GM23338 (cell line): ENCODE measurements at regions not wholly inside any gene's neighbourhood (a gene's known extent, or its start where the extent isn't known, plus 50 kb on each side); places are given as distances from the start of the nearest gene placed in this dataset.

Source experiments
- ATAC-seq: fragments of 200-7000 bp; cut with Tn5 transposase; 3 replicates; pipeline ENCODE4 v1.9.1; 2020
- DNase-seq: peaks from one replicate; pipeline ENCODE4 v3.0.0-alpha.2; 2015; ENCODE audit warnings: low spot score
- H2AFZ ChIP-seq: fragments of 200-600 bp; sonication (generic); 2 replicates; pipeline ENCODE4 v1.8.0; 2016; ENCODE audit warnings: antibody characterized with exemption, mild to moderate bottlenecking, moderate library complexity
- H3F3A ChIP-seq: fragments of 200-600 bp; sonication (generic); replicated peaks from 2 replicates; pipeline ENCODE4 v1.8.0; 2017; ENCODE audit warnings: antibody characterized with exemption, mixed run types, low read depth
- H3K27ac ChIP-seq: fragments of 200-600 bp; sonication (generic); 2 replicates; pipeline ENCODE4 v1.6.1; 2016; ENCODE audit warnings: low read depth
- H3K27me3 ChIP-seq: fragments of 200-600 bp; sonication (generic); 2 replicates; pipeline ENCODE4 v1.8.0; 2016; ENCODE audit warnings: mild to moderate bottlenecking, mixed run types, moderate library complexity; ENCODE audit not compliant: insufficient read depth
- H3K36me3 ChIP-seq: fragments of 200-600 bp; sonication (generic); 2 replicates; pipeline ENCODE4 v1.8.0; 2016; ENCODE audit warnings: mild to moderate bottlenecking; ENCODE audit not compliant: insufficient read depth
- H3K4me1 ChIP-seq: fragments of 200-600 bp; sonication (generic); 2 replicates; pipeline ENCODE4 v1.8.0; 2016; ENCODE audit warnings: mild to moderate bottlenecking, moderate library complexity; ENCODE audit not compliant: insufficient read depth
- H3K4me2 ChIP-seq: fragments of 200-600 bp; sonication (generic); 2 replicates; pipeline ENCODE4 v1.7.1; 2017; ENCODE audit warnings: mixed run types
- H3K4me3 ChIP-seq: fragments of 200-600 bp; sonication (generic); 2 replicates; pipeline ENCODE4 v1.6.1; 2016; ENCODE audit warnings: mixed run types
- H3K79me2 ChIP-seq: fragments of 200-600 bp; sonication (generic); replicated peaks from 2 replicates; pipeline ENCODE4 v1.8.0; 2017; ENCODE audit warnings: mild to moderate bottlenecking; ENCODE audit not compliant: insufficient read depth
- H3K9me2 ChIP-seq: fragments of 200-600 bp; sonication (generic); 2 replicates; pipeline ENCODE4 v1.8.0; 2017; ENCODE audit not compliant: insufficient read depth
- H4K20me1 ChIP-seq: fragments of 200-600 bp; sonication (generic); replicated peaks from 2 replicates; pipeline ENCODE4 v1.8.0; 2017; ENCODE audit warnings: mild to moderate bottlenecking; ENCODE audit not compliant: insufficient read depth
- H3K27ac Mint-ChIP-seq: 2 replicates; pipeline ENCODE4 v1.8.0; 2020; ENCODE audit warnings: inconsistent platforms, mild to moderate bottlenecking, moderate library complexity, mixed read lengths
- H3K27me3 Mint-ChIP-seq: 3 replicates; pipeline ENCODE4 v1.8.0; 2022; ENCODE audit warnings: low read depth, mild to moderate bottlenecking, moderate library complexity, mixed read lengths, inconsistent platforms; ENCODE audit not compliant: insufficient read depth, poor library complexity
- H3K36me3 Mint-ChIP-seq: 3 replicates; pipeline ENCODE4 v1.8.0; 2021; ENCODE audit warnings: low read depth, mild to moderate bottlenecking, inconsistent platforms, moderate library complexity, mixed read lengths
- H3K4me1 Mint-ChIP-seq: 3 replicates; pipeline ENCODE4 v1.8.0; 2020; ENCODE audit warnings: mild to moderate bottlenecking, inconsistent platforms, mixed read lengths
- H3K4me3 Mint-ChIP-seq: 3 replicates; pipeline ENCODE4 v1.8.0; 2021; ENCODE audit warnings: moderate library complexity, mild to moderate bottlenecking, inconsistent platforms, mixed read lengths
- H3K9me3 Mint-ChIP-seq: 3 replicates; pipeline ENCODE4 v1.8.0; 2020; ENCODE audit warnings: moderate library complexity, mild to moderate bottlenecking, inconsistent platforms, mixed read lengths
- CREB1 ChIP-seq: fragments of 250-450 bp; sonication (Bioruptor Pico); IDR thresholded peaks from 2 replicates; pipeline ENCODE4 v1.5.0; 2020; ENCODE audit warnings: low read depth, mild to moderate bottlenecking, moderate library complexity
- EZH2 ChIP-seq: fragments of 200-600 bp; sonication (generic); IDR thresholded peaks from one replicate; pipeline ENCODE4 v1.8.0; 2017; ENCODE audit warnings: antibody characterized with exemption, mild to moderate bottlenecking, low read depth; ENCODE audit not compliant: unreplicated experiment
- JUNB ChIP-seq: IDR thresholded peaks from one replicate; pipeline ENCODE4 v1.6.1; 2016; ENCODE audit warnings: antibody characterized with exemption; ENCODE audit not compliant: unreplicated experiment
- NANOG ChIP-seq: IDR thresholded peaks from 2 replicates; pipeline ENCODE4 v1.6.1; 2016; ENCODE audit warnings: antibody characterized with exemption, borderline replicate concordance
- POLR2AphosphoS5 ChIP-seq: IDR thresholded peaks from 2 replicates; pipeline ENCODE4 v1.6.1; 2016; ENCODE audit warnings: antibody characterized with exemption, low read depth
- REST ChIP-seq: IDR thresholded peaks from one replicate; pipeline ENCODE4 v1.6.1; 2018; ENCODE audit warnings: antibody characterized with exemption; ENCODE audit not compliant: unreplicated experiment
- STAT1 ChIP-seq: IDR thresholded peaks from one replicate; pipeline ENCODE4 v1.6.1; 2016; ENCODE audit warnings: antibody characterized with exemption; ENCODE audit not compliant: unreplicated experiment
- ZNF114 ChIP-seq: fragments of 250-450 bp; sonication (Bioruptor Pico); IDR thresholded peaks from 2 replicates; pipeline ENCODE4 v1.5.0; 2020; ENCODE audit warnings: mild to moderate bottlenecking, moderate library complexity
- ZNF331 ChIP-seq: fragments of 250-450 bp; sonication (Bioruptor Pico); IDR thresholded peaks from 2 replicates; pipeline ENCODE4 v1.5.0; 2020; ENCODE audit warnings: low read depth, mild to moderate bottlenecking, moderate library complexity
- TF ChIP-seq, protein P1 (sequence below): IDR thresholded peaks from 2 replicates; pipeline ENCODE4 v1.6.1; 2016; ENCODE audit warnings: antibody characterized with exemption
- TF ChIP-seq, protein P2 (sequence below), 2 experiments: fragments of 200-600 bp in 1 of 2; sonication (generic) in 1 of 2; conservative IDR thresholded peaks; 2 replicates each; pipeline versions ENCODE4 v1.5.1 to v1.6.1; 2016 to 2017; ENCODE audit warnings: antibody characterized with exemption in 2 of 2, low read depth in 2 of 2, mild to moderate bottlenecking in 2 of 2, moderate library complexity in 1 of 2

DNA sequence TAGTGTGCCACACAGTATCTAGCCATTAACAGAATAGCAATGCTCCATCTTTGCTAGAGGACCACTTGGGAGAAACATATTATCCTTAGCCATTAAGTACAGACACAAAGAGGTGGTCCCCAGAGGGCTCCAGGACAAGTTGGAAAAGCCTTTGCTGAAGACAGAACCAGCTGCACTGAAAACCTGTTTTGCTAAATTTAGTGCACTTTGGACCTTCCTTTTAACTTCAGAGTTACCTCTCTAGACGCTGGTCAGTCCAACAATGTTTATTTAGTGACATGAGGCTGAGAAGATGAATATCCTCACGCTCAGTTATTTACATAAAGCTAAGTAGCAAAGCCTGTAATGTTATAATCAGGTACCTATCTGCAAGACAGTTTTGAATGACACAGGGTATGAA lies 265.0 kb upstream of the ZNF608 start:
- Histone ChIP-seq H3K9me2 (no peaks in the 10 kb centered on the region), H3K4me1 (peaks cover 10% of the 10 kb centered on the region; the same call in 1 of the 2 replicates), H3K79me2 (no peaks in the 10 kb centered on the region), H3K27ac (no peak overlapping the region), H3F3A (no peaks in the 10 kb centered on the region), H3K4me3 (no peak overlapping the region), H3K27me3 (no peaks in the 10 kb centered on the region), H3K36me3 (no peaks in the 10 kb centered on the region), H3K4me2 (no peak overlapping the region), H2AFZ (no peak overlapping the region), H4K20me1 (no peaks in the 10 kb centered on the region)
- ATAC-seq (no peak), DNase-seq (no peak)
- Mint-ChIP-seq H3K9me3 (no peaks in the 10 kb centered on the region), H3K36me3 (no peaks in the 10 kb centered on the region; the same call in 2 of the 3 replicates), H3K27me3 (no peaks in the 10 kb centered on the region), H3K4me3 (no peak overlapping the region), H3K27ac (no peak overlapping the region), H3K4me1 (peaks cover 27% of the 10 kb centered on the region)
- TF ChIP-seq POLR2AphosphoS5 = no peak

DNA sequence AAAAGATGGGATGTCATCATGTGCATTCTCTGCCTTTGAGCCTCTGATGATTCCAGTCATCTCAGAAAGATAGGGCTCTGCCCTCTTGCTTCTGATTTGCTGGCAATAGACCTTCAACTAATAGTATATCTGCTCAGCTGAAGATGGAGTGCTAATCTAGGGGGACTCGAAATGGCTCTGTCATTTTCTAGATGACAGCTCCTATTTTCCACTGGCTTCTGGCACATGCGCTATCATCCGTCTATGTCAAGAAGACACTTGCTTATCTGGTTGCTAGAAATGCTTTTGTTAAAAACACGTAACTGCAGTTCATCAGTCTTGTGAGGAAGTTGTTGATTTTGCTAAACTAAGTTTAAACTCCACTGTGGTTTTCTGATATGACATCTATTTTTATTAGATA lies 265.5 kb upstream of the ZNF608 start:
- H3K4me2 ChIP-seq = no peak overlapping the region
- H3K27me3 ChIP-seq = no peaks in the 10 kb centered on the region
- peaks cover 7% of the 10 kb centered on the region; the same call in 1 of the 2 replicates for H3K4me1 ChIP-seq
- no peaks in the 10 kb centered on the region for H3K36me3 ChIP-seq
- H2AFZ ChIP-seq = no peak overlapping the region
- H3K4me3 ChIP-seq = no peak overlapping the region
- H3F3A ChIP-seq = no peaks in the 10 kb centered on the region
- no peak for DNase-seq
- no peak for ATAC-seq
- no peaks in the 10 kb centered on the region for H4K20me1 ChIP-seq
- no peak overlapping the region for H3K4me3 Mint-ChIP-seq
- no peaks in the 10 kb centered on the region for H3K27me3 Mint-ChIP-seq
- no peaks in the 10 kb centered on the region; the same call in 2 of the 3 replicates for H3K36me3 Mint-ChIP-seq
- no peaks in the 10 kb centered on the region for H3K9me2 ChIP-seq
- H3K27ac ChIP-seq = no peak overlapping the region
- H3K4me1 Mint-ChIP-seq = peaks cover 21% of the 10 kb centered on the region
- no peak overlapping the region for H3K27ac Mint-ChIP-seq
- no peaks in the 10 kb centered on the region for H3K79me2 ChIP-seq
- no peaks in the 10 kb centered on the region for H3K9me3 Mint-ChIP-seq
- TF ChIP-seq ZNF114 (no peak), NANOG (no peak), JUNB (no peak), POLR2AphosphoS5 (no peak), EZH2 (no peak), REST (no peak), STAT1 (no peak), ZNF331 (CRISPR knock-in tag) (no peak), CREB1 (CRISPR knock-in tag) (no peak)
- TF ChIP-seq, protein P1, sequence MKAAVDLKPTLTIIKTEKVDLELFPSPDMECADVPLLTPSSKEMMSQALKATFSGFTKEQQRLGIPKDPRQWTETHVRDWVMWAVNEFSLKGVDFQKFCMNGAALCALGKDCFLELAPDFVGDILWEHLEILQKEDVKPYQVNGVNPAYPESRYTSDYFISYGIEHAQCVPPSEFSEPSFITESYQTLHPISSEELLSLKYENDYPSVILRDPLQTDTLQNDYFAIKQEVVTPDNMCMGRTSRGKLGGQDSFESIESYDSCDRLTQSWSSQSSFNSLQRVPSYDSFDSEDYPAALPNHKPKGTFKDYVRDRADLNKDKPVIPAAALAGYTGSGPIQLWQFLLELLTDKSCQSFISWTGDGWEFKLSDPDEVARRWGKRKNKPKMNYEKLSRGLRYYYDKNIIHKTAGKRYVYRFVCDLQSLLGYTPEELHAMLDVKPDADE = no peak
- TF ChIP-seq, protein P2, sequence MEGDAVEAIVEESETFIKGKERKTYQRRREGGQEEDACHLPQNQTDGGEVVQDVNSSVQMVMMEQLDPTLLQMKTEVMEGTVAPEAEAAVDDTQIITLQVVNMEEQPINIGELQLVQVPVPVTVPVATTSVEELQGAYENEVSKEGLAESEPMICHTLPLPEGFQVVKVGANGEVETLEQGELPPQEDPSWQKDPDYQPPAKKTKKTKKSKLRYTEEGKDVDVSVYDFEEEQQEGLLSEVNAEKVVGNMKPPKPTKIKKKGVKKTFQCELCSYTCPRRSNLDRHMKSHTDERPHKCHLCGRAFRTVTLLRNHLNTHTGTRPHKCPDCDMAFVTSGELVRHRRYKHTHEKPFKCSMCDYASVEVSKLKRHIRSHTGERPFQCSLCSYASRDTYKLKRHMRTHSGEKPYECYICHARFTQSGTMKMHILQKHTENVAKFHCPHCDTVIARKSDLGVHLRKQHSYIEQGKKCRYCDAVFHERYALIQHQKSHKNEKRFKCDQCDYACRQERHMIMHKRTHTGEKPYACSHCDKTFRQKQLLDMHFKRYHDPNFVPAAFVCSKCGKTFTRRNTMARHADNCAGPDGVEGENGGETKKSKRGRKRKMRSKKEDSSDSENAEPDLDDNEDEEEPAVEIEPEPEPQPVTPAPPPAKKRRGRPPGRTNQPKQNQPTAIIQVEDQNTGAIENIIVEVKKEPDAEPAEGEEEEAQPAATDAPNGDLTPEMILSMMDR (conservative IDR thresholded peaks at IDR 0.05; ENCODE audit: low read depth in 2 of 2) = no peak
